Kidney (tissue), 13 donors: ENCODE measurements at regions not wholly inside any gene's neighbourhood (a gene's known extent, or its start where the extent isn't known, plus 50 kb on each side); places are given as distances from the start of the nearest gene placed in this dataset.

ENCODE experiments used
- DNase-seq, 5 donors: peaks; one replicate each; pipeline ENCODE4 v3.0.0-alpha.2; 2013 to 2020
- FAIRE-seq: peaks from 2 replicates; lab custom pipeline; 2012; peaks lifted over from hg19 to GRCh38; lab: Jason Lieb, UNC
- H3K27ac ChIP-seq, 2 donors: one replicate each; pipeline ENCODE4 v1.7.0; 2013; ENCODE audit warnings: low read depth in 2 of 2, low read length in 2 of 2, inconsistent platforms in 1 of 2
- H3K27me3 ChIP-seq: one replicate; pipeline ENCODE4 v1.7.1; 2013; ENCODE audit warnings: low read length, inconsistent platforms; ENCODE audit not compliant: control insufficient read depth, insufficient read depth
- H3K36me3 ChIP-seq, 3 donors: one replicate each; pipeline versions ENCODE4 v1.7.0 to v1.7.1; 2013; ENCODE audit warnings: low read length in 3 of 3, control low read depth in 1 of 3, inconsistent platforms in 1 of 3; ENCODE audit not compliant: insufficient read depth in 3 of 3, control insufficient read depth in 2 of 3
- H3K4me1 ChIP-seq, 3 donors: one replicate each; pipeline versions ENCODE4 v1.7.0 to v1.7.1; 2013; ENCODE audit warnings: low read length in 3 of 3, inconsistent platforms in 1 of 3, low read depth in 1 of 3; ENCODE audit not compliant: control insufficient read depth in 2 of 3, insufficient read depth in 2 of 3
- H3K4me3 ChIP-seq, 3 donors: one replicate each; pipeline versions ENCODE4 v1.7.0 to v1.8.1; 2013; ENCODE audit warnings: low read length in 3 of 3, control low read depth in 1 of 3, inconsistent platforms in 1 of 3
- H3K9ac ChIP-seq, 3 donors: one replicate each; pipeline versions ENCODE4 v1.7.0 to v1.7.1; 2013; ENCODE audit warnings: low read length in 3 of 3, control low read depth in 1 of 3, inconsistent platforms in 1 of 3
- H3K9me3 ChIP-seq, 3 donors: one replicate each; pipeline versions ENCODE4 v1.7.0 to v1.7.1; 2013; ENCODE audit warnings: low read length in 3 of 3, control low read depth in 1 of 3, inconsistent platforms in 1 of 3; ENCODE audit not compliant: control insufficient read depth in 2 of 3, insufficient read depth in 1 of 3
- intact Hi-C: fragments of 100-400 bp; cut with DNase I; formaldehyde crosslinking; loops from one replicate; pipeline ENCODE4 v1.11.1; 2022
- TF ChIP-seq, protein P1 (sequence below): IDR thresholded peaks from 3 replicates; pipeline ENCODE4 v1.5.1; 2012; ENCODE audit warnings: mild to moderate bottlenecking, moderate library complexity, borderline replicate concordance; ENCODE audit not compliant: insufficient read depth; ENCODE audit errors: extremely low read depth
- donor health status: control.
- donor health status: control.
- donor health status: control.
- donor health status: control.
- donor health status: control.
- donor health status: DM: yes; HTN: yes; CAD: no.
- donor health status: Normal renal cell carcinoma (clear cell type).

GRCh38 chr9:107086460-107086859, 196.6 kb upstream of the RAD23B start:
- H3K36me3 ChIP-seq: no peaks in the 10 kb centered on the region
- intact Hi-C loops: no loop called here

GRCh38 chr9:107087222-107087621, 195.9 kb upstream of the RAD23B start:
- Histone ChIP-seq H3K9me3 (peaks cover 0 to 4% (median 0%) of the 10 kb centered on the region in 3 donors), H3K9ac (no peak overlapping the region), H3K27ac (no peak overlapping the region), H3K4me1 (no peaks in the 10 kb centered on the region), H3K36me3 (no peaks in the 10 kb centered on the region), H3K27me3 (no peaks in the 10 kb centered on the region), H3K4me3 (no peak overlapping the region)
- FAIRE-seq (no peak), DNase-seq (peak in 1 of 5 donors; percentile 49)
- intact Hi-C loops: no loop called here
- TF ChIP-seq, protein P1, sequence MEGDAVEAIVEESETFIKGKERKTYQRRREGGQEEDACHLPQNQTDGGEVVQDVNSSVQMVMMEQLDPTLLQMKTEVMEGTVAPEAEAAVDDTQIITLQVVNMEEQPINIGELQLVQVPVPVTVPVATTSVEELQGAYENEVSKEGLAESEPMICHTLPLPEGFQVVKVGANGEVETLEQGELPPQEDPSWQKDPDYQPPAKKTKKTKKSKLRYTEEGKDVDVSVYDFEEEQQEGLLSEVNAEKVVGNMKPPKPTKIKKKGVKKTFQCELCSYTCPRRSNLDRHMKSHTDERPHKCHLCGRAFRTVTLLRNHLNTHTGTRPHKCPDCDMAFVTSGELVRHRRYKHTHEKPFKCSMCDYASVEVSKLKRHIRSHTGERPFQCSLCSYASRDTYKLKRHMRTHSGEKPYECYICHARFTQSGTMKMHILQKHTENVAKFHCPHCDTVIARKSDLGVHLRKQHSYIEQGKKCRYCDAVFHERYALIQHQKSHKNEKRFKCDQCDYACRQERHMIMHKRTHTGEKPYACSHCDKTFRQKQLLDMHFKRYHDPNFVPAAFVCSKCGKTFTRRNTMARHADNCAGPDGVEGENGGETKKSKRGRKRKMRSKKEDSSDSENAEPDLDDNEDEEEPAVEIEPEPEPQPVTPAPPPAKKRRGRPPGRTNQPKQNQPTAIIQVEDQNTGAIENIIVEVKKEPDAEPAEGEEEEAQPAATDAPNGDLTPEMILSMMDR: no peak

More at GRCh38 chr9:107086460-107086859, 196.6 kb upstream of the RAD23B start:
- FAIRE-seq (no peak), DNase-seq (no peak)
- H3K9ac ChIP-seq: no peak overlapping the region
- no peaks in the 10 kb centered on the region for H3K27me3 ChIP-seq
- no peak overlapping the region for H3K4me3 ChIP-seq
- peaks cover 0 to 4% (median 0%) of the 10 kb centered on the region in 3 donors for H3K9me3 ChIP-seq
- H3K27ac ChIP-seq: no peak overlapping the region
- no peaks in the 10 kb centered on the region for H3K4me1 ChIP-seq
- TF ChIP-seq, protein P1: no peak

GRCh38 chr9:107090218-107090617, 192.9 kb upstream of the RAD23B start:
- Histone ChIP-seq H3K4me3 (no peak overlapping the region), H3K27ac (no peak overlapping the region), H3K27me3 (no peaks in the 10 kb centered on the region), H3K9ac (no peak overlapping the region), H3K9me3 (peaks cover 0 to 4% (median 0%) of the 10 kb centered on the region in 3 donors), H3K4me1 (no peaks in the 10 kb centered on the region), H3K36me3 (no peaks in the 10 kb centered on the region)
- intact Hi-C loops: no loop called here
- TF ChIP-seq, protein P1: no peak
- DNase-seq (no peak), FAIRE-seq (no peak)
